ENCODE measurements at regions not wholly inside any gene's neighbourhood (a gene's known extent, or its start where the extent isn't known, plus 50 kb on each side); places are given as distances from the start of the nearest gene placed in this dataset.

DNA sequence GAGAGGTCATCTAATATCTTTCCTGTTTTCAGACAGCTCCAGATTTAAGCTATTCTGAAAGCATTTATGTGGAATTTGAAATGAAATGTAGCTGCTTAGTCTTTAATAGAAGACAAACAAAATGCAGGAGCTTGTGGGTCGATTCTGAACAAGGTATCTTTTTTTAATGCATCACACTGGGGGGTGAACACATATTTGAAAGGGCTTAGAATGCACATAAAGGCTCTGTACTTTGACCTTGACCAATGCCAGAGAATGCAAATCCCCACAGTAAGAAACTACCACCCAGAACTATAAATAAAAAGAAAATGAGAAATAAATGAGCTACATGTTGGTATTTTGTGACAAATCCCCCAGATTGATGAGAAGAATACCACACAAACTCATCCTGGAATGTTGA lies 489.3 kb downstream of the PIK3C3 start:
- intact Hi-C loops (cut with DNase I), result no loop called here

DNA sequence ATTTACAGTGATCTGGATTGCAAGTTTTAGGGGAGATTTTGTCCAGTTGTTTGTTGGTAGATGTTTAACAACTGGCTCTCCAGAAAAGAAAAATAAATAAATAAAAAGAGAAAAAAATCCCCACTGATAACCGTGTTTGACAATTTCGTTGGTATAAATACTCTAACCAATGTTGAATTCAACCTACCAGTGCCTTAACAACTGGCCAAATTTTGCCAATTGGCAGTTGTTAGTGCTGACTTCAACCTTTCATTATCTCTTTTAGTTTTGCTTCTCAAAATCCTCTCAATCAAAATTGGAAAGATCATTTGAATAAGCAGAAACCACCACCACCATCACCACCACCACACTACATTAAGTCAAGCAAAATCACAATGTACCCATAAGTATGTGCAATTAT lies 490.3 kb downstream of the PIK3C3 start:
- TF ChIP-seq, protein P1, sequence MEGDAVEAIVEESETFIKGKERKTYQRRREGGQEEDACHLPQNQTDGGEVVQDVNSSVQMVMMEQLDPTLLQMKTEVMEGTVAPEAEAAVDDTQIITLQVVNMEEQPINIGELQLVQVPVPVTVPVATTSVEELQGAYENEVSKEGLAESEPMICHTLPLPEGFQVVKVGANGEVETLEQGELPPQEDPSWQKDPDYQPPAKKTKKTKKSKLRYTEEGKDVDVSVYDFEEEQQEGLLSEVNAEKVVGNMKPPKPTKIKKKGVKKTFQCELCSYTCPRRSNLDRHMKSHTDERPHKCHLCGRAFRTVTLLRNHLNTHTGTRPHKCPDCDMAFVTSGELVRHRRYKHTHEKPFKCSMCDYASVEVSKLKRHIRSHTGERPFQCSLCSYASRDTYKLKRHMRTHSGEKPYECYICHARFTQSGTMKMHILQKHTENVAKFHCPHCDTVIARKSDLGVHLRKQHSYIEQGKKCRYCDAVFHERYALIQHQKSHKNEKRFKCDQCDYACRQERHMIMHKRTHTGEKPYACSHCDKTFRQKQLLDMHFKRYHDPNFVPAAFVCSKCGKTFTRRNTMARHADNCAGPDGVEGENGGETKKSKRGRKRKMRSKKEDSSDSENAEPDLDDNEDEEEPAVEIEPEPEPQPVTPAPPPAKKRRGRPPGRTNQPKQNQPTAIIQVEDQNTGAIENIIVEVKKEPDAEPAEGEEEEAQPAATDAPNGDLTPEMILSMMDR (IDR thresholded peaks at IDR 0.05), result no peak
- no peak for TF ChIP-seq POLR2A (IDR thresholded peaks at IDR 0.05)
- H3K27ac ChIP-seq, result no peak overlapping the region
- WGBS, 4 donors, result 76 to 83% (median 81%) methylated on average over 2 of the region's 2 CpGs
- ATAC-seq (no peak), DNase-seq (no peak)
- no peaks in the 10 kb centered on the region for H3K27me3 ChIP-seq
- H3K9me3 ChIP-seq, result peaks cover 0 to 21% (median 8%) of the 10 kb centered on the region in 12 donors
- intact Hi-C loops (cut with DNase I), result no loop called here
- H3K4me1 ChIP-seq, result peaks cover 0 to 6% (median 0%) of the 10 kb centered on the region in 12 donors
- H3K4me3 ChIP-seq, result no peak overlapping the region
- H3K36me3 ChIP-seq, result no peaks in the 10 kb centered on the region

More for the DNA sequence above, 489.3 kb downstream of the PIK3C3 start:
- Histone ChIP-seq H3K4me1 (peaks cover 0 to 6% (median 0%) of the 10 kb centered on the region in 12 donors), H3K27ac (no peak overlapping the region), H3K9me3 (peaks cover 0 to 21% (median 8%) of the 10 kb centered on the region in 12 donors), H3K27me3 (no peaks in the 10 kb centered on the region), H3K4me3 (no peak overlapping the region), H3K36me3 (no peaks in the 10 kb centered on the region)
- 37 to 50% (median 46%) methylated on average over 1 of the region's 1 CpG for WGBS, 4 donors
- DNase-seq (no peak), ATAC-seq (no peak)
- TF ChIP-seq POLR2A (IDR thresholded peaks at IDR 0.05), result no peak
- TF ChIP-seq, protein P1 (IDR thresholded peaks at IDR 0.05), result no peak

DNA sequence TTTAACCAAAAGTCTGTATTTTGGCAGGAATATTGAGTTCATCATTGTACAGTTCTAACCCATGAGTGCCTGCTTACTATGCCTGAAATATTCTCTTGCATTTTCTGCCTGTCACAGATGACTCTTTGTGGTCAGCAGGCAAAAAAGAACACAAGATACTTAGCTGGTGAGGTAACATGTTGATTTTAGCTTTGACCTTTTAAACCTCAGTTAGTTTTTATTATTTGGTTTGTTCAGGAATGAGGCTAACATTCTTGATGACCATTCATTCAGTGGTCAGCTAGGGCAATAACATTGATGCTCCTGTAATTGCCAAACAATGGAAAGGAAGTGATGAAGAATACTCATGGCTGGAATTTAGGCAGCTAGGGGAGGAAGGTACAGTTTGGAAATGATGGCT lies 491.2 kb downstream of the PIK3C3 start:
- intact Hi-C loops (cut with DNase I), result no loop called here
- no peak overlapping the region for H3K4me3 ChIP-seq
- H3K9me3 ChIP-seq, result peaks cover 0 to 21% (median 8%) of the 10 kb centered on the region in 12 donors
- no peak overlapping the region for H3K27ac ChIP-seq
- no peaks in the 10 kb centered on the region for H3K36me3 ChIP-seq
- TF ChIP-seq, protein P1 (IDR thresholded peaks at IDR 0.05), result no peak
- no peak for TF ChIP-seq POLR2A (IDR thresholded peaks at IDR 0.05)
- peak in 1 of 4 donors; percentile 32 for ATAC-seq
- peaks cover 0 to 6% (median 0%) of the 10 kb centered on the region in 12 donors for H3K4me1 ChIP-seq
- H3K27me3 ChIP-seq, result no peaks in the 10 kb centered on the region
- DNase-seq, result no peak

DNA sequence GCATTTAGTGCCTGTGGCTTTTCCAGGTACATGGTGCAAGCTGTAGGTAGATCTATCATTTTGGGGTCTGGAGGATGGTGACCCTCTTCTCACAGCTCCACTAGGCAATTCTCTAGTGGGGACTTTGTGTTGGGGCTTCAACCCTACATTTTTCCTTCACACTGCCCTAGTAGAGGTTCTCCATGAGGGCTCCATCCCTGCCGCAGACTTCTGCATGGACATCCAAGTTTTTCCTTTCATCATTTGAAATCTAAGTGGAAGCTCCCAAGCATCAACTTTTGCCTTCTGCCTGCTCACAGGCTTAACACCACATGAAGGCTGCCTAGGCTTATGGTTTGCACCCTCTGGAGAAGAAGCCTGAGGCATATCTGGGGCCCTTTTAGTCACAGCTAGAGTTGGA lies 492.7 kb downstream of the PIK3C3 start:
- Histone ChIP-seq H3K9me3 (peaks cover 0 to 21% (median 8%) of the 10 kb centered on the region in 12 donors), H3K4me1 (peaks cover 0 to 6% (median 0%) of the 10 kb centered on the region in 12 donors), H3K27ac (no peak overlapping the region), H3K27me3 (no peaks in the 10 kb centered on the region), H3K36me3 (no peaks in the 10 kb centered on the region), H3K4me3 (no peak overlapping the region)
- DNase-seq, result no peak
- no peak for ATAC-seq
- intact Hi-C loops (cut with DNase I), result no loop called here
- 94 to 100% (median 99%) methylated on average over 1 of the region's 1 CpG for WGBS, 4 donors
- TF ChIP-seq, protein P1 (IDR thresholded peaks at IDR 0.05), result no peak
- no peak for TF ChIP-seq POLR2A (IDR thresholded peaks at IDR 0.05)

Data from heart left ventricle (tissue), 16 donors.